VCaP (cell line): ENCODE measurements at regions not wholly inside any gene's neighbourhood (a gene's known extent, or its start where the extent isn't known, plus 50 kb on each side); places are given as distances from the start of the nearest gene placed in this dataset.

Source experiments
- H3K27ac ChIP-seq: fragments of 450-650 bp; 2 replicates; pipeline ENCODE4 v1.5.1; 2017
- TF ChIP-seq, protein P1 (sequence below): fragments of 450-650 bp; conservative IDR thresholded peaks from 2 replicates; pipeline ENCODE4 v1.5.1; 2017; ENCODE audit warnings: mild to moderate bottlenecking, moderate library complexity

DNA sequence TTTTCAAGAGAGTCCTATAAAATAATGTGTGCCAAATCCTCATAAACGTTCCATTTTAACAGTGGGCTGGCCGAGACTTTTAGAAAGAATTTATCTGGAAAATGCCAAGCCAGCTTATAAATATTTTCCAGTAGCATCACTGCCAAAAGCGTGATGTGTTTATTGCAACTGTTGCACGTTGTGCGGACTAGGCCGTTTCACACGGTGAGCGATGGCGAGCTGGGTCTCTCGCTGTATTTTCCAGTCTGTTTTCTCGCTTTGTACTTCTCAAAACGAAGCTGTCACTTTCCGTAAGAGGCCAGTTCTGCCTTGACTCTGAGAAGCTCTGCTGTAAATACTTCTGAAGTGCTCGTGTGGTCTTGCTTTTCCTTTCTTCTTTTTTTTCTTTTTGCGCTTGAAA lies 65.0 kb upstream of the ZNF236 start:
- TF ChIP-seq, protein P1, sequence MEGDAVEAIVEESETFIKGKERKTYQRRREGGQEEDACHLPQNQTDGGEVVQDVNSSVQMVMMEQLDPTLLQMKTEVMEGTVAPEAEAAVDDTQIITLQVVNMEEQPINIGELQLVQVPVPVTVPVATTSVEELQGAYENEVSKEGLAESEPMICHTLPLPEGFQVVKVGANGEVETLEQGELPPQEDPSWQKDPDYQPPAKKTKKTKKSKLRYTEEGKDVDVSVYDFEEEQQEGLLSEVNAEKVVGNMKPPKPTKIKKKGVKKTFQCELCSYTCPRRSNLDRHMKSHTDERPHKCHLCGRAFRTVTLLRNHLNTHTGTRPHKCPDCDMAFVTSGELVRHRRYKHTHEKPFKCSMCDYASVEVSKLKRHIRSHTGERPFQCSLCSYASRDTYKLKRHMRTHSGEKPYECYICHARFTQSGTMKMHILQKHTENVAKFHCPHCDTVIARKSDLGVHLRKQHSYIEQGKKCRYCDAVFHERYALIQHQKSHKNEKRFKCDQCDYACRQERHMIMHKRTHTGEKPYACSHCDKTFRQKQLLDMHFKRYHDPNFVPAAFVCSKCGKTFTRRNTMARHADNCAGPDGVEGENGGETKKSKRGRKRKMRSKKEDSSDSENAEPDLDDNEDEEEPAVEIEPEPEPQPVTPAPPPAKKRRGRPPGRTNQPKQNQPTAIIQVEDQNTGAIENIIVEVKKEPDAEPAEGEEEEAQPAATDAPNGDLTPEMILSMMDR = no peak
- H3K27ac ChIP-seq = no peak overlapping the region

DNA sequence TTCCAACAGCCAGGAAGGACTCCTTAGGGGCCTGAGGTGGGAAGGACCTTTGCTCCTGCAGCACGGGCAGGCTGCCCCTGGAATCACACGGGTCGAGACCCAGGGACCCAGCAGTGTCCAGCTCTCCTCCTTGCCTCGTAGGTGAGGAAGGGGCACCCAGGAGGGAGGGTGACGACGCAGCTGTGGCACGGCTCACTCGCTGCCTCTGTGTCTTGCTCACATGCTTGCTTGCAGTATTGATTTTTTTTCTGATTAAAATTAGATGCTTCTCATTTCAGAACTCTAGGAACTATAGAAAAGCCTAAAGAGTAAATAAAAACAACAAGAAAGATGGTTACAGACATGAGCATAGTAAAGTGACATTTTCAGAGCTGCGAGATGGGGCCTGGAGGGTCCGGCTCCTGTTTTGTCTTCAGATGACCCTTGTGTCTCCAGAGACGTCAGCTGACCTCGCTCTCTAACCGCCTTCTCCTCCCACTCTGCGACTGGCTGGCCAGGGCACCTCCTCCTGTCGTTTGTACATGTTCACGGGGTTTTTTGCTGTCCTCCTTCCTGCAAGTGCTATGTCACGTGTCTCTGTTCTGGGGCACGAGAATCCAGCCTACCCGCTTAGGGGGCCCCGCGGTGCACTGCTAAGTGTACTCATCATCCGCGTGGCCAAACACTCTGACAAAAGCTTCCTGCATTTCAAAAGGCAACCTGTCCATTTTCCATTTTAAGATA lies 65.7 kb upstream of the ZNF236 start:
- TF ChIP-seq, protein P1 = no peak
- no peak overlapping the region for H3K27ac ChIP-seq

- no peak overlapping the region for H3K27ac ChIP-seq
- TF ChIP-seq, protein P1 = no peak
Observed at GRCh38 chr18:76754351-76754750, 68.0 kb upstream of the ZNF236 start.

GRCh38 chr18:76752400-76752799 lies 70.0 kb upstream of the ZNF236 start:
- TF ChIP-seq, protein P1 = no peak
- no peak overlapping the region for H3K27ac ChIP-seq

DNA sequence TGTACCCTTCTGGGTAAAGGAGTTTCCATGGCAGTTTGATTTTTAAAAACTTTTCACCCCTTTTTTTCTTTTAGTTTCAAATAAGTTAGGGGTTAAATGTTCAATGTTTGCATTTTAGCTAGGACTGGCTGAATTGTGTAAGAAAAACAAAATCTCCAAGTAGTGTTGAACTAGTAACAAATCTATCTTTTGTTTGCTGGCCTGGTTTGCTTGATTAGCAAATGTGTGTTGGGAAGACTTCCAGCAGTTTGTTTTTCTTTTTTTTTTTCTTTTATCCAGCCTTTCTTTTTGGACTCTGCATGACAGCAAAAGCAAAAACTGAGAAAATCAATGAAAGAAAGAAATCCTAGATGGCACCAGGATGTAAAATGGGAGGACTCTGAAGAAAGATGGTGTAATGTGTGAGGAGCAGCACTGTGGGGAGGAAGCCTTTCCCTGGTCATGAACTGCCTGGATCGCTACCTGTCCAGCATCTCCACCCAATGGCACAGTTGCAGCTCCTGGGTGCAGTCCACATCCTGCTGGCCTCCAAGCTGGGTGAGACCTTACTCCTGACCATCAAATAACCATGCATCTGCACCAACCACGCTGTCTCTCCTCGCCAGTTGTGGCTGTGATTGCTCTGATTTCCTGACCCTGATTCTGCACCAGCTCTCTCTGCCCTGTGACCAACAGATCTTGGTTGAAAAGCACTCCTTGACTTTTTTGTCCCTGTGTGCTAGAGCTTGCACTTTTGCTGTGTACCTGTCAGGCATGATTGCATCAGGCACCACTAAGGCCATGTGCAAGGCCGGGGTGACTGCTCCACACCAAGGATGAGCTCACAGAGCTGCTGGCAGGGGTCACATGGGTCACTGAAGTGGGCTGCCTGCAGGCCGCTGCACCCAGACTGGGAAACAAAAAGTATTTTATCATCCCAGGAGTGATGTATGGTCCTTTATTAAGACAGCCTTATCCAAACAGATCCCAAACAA lies 71.2 kb upstream of the ZNF236 start:
- TF ChIP-seq, protein P1 = no peak
- H3K27ac ChIP-seq = no peak overlapping the region

GRCh38 chr18:76750269-76750668 lies 72.1 kb upstream of the ZNF236 start:
- TF ChIP-seq, protein P1 = no peak

DNA sequence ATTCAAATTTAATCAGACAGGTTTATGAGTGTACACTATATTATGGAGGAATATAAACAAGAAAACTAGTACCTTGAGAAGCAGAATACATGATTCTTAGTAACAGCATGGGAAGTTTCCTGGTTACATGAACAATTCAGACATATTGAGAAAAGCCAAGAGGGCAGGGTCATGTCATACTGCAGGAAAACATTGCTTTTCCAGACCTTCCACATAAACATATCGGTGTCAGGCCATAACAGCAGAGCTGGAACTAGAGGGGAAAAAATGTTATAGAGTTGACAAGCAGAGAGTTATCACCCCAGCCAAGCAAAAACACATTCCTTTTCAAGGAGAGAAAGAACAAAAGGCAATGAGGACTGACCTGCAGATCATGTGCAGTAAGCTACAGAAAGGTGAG lies 74.7 kb upstream of the ZNF236 start:
- no peak overlapping the region for H3K27ac ChIP-seq
- TF ChIP-seq, protein P1 = no peak

More at GRCh38 chr18:76750269-76750668, 72.1 kb upstream of the ZNF236 start:
- H3K27ac ChIP-seq = no peak overlapping the region
